HCT116 (cell line): ENCODE measurements at regions not wholly inside any gene's neighbourhood (a gene's known extent, or its start where the extent isn't known, plus 50 kb on each side); places are given as distances from the start of the nearest gene placed in this dataset.

ENCODE experiments used
- ATAC-seq: fragments of 200-7000 bp; cut with Tn5 transposase; 2 replicates; pipeline ENCODE4 v1.9.1; 2020; ENCODE audit warnings: mild to moderate bottlenecking, moderate library complexity
- BruUV-seq: library from RNA; stranded (reverse); fragments of 400-500 nt; replicated peaks from 2 replicates; lab custom pipeline; 2021; lab: Mats Ljungman, UMichigan
- CTCF ChIA-PET: fragments of 300-600 bp; sonication (Branson Sonifier 250); formaldehyde crosslinking; loops from one replicate; lab custom pipeline; 2021; ENCODE audit warnings: antibody characterized with exemption; lab: Charles Lee
- POLR2A ChIA-PET: fragments of 300-600, 350-600 bp; sonication (Branson Sonifier 250); formaldehyde crosslinking; loops from one replicate; lab custom pipeline; 2021; ENCODE audit warnings: antibody characterized with exemption; lab: Charles Lee
- RAD21 ChIA-PET, 2 experiments: fragments of 300-600 bp; sonication (Branson Sonifier 250); formaldehyde crosslinking; loops; one replicate each; lab custom pipeline; 2023; ENCODE audit warnings: low total read pairs in 2 of 2; ENCODE audit not compliant: uncharacterized antibody in 2 of 2, unreplicated experiment in 2 of 2, low non-redundant PET in 1 of 2; lab: Charles Lee
- DNase-seq: peaks from one replicate; pipeline ENCODE4 v3.0.0-alpha.2; 2010; ENCODE audit warnings: low read depth, low spot score
- H2AFZ ChIP-seq: fragments of 200-600 bp; shearing (Covaris generic), sonication (generic); 2 replicates; pipeline ENCODE4 v1.6.1; 2017; ENCODE audit warnings: low read depth, mixed run types, mixed read lengths, antibody characterized with exemption, low read length; ENCODE audit not compliant: poor library complexity, severe bottlenecking
- H3K27ac ChIP-seq: 2 replicates; pipeline ENCODE4 v1.5.1; 2012; ENCODE audit warnings: low read depth, low read length
- H3K27me3 ChIP-seq: fragments of 200-600 bp; sonication (generic); 2 replicates; pipeline ENCODE4 v1.6.1; 2016; ENCODE audit warnings: mixed run types, low read length, mixed read lengths; ENCODE audit not compliant: insufficient read depth
- H3K36me3 ChIP-seq, 2 experiments: fragments of 200-500 bp in 1 of 2; fragments of 200-600 bp in 1 of 2; sonication (Bioruptor generic) in 1 of 2; sonication (generic) in 1 of 2; 2 replicates each; pipeline versions ENCODE4 v1.5.1 to v1.6.1; 2014 to 2016; ENCODE audit warnings: low read length in 2 of 2, inconsistent platforms in 1 of 2, mixed read lengths in 1 of 2, mixed run types in 1 of 2; ENCODE audit not compliant: insufficient read depth in 2 of 2, control insufficient read depth in 1 of 2
- H3K4me1 ChIP-seq, 2 experiments: fragments of 200-600 bp in 1 of 2; sonication (generic) in 1 of 2; 2 replicates each; pipeline versions ENCODE4 v1.5.1 to v1.6.1; 2012 to 2017; ENCODE audit warnings: low read length in 2 of 2, inconsistent platforms in 1 of 2, mild to moderate bottlenecking in 1 of 2, mixed read lengths in 1 of 2, mixed run types in 1 of 2, moderate library complexity in 1 of 2; ENCODE audit not compliant: insufficient read depth in 2 of 2, control insufficient read depth in 1 of 2
- H3K4me2 ChIP-seq: fragments of 200-600 bp; sonication (generic); 2 replicates; pipeline ENCODE4 v1.6.1; 2017; ENCODE audit warnings: mixed run types, low read length, mixed read lengths
- H3K4me3 ChIP-seq, 2 experiments: fragments of 200-600 bp in 1 of 2; sonication (generic) in 1 of 2; replicated peaks in 1 of 2; 2 replicates each; pipeline ENCODE4 v1.5.1; 2011 to 2016; ENCODE audit warnings: low read length in 2 of 2, control low read depth in 1 of 2, low read depth in 1 of 2, mild to moderate bottlenecking in 1 of 2, mixed read lengths in 1 of 2, mixed run types in 1 of 2
- H3K79me2 ChIP-seq: fragments of 200-600 bp; sonication (generic); 2 replicates; pipeline ENCODE4 v1.6.1; 2017; ENCODE audit warnings: mild to moderate bottlenecking, mixed run types, low read length, moderate library complexity, mixed read lengths; ENCODE audit not compliant: insufficient read depth
- H3K9ac ChIP-seq: fragments of 200-600 bp; sonication (generic); 2 replicates; pipeline ENCODE4 v1.6.1; 2016; ENCODE audit warnings: low read length, mixed read lengths
- H3K9me2 ChIP-seq: fragments of 200-600 bp; sonication (generic), shearing (Covaris generic); 2 replicates; pipeline ENCODE4 v1.6.1; 2017; ENCODE audit warnings: mixed run types, mild to moderate bottlenecking, moderate library complexity; ENCODE audit not compliant: insufficient read depth
- H3K9me3 ChIP-seq, 2 experiments: fragments of 200-500 bp in 1 of 2; fragments of 200-600 bp in 1 of 2; sonication (Bioruptor generic) in 1 of 2; sonication (generic) in 1 of 2; 2 replicates each; pipeline ENCODE4 v1.6.1; 2014 to 2017; ENCODE audit warnings: low read length in 2 of 2, mixed read lengths in 2 of 2, inconsistent platforms in 1 of 2, low read depth in 1 of 2, mild to moderate bottlenecking in 1 of 2, mixed run types in 1 of 2, moderate library complexity in 1 of 2; ENCODE audit not compliant: control insufficient read depth in 1 of 2, insufficient read depth in 1 of 2
- H4K20me1 ChIP-seq: fragments of 200-600 bp; sonication (generic), shearing (Covaris generic); 2 replicates; pipeline ENCODE4 v1.6.1; 2017; ENCODE audit warnings: mixed run types, mild to moderate bottlenecking, moderate library complexity; ENCODE audit not compliant: insufficient read depth
- CEBPB ChIP-seq: IDR thresholded peaks from 2 replicates; pipeline ENCODE4 v1.6.1; 2012; ENCODE audit warnings: low read depth
- EGR1 ChIP-seq: IDR thresholded peaks from 2 replicates; pipeline ENCODE4 v1.6.1; 2012; ENCODE audit warnings: low read depth
- ELF1 ChIP-seq: IDR thresholded peaks from 2 replicates; pipeline ENCODE4 v1.6.1; 2012; ENCODE audit warnings: low read depth, borderline replicate concordance
- EZH2 ChIP-seq: fragments of 200-600 bp; sonication (generic); IDR thresholded peaks from 2 replicates; pipeline ENCODE4 v1.6.1; 2017; ENCODE audit warnings: antibody characterized with exemption, mixed run types
- EZH2phosphoT487 ChIP-seq: fragments of 200-600 bp; IDR thresholded peaks from 2 replicates; pipeline ENCODE4 v1.6.1; 2018; ENCODE audit warnings: antibody characterized with exemption, borderline replicate concordance
- JUND ChIP-seq: IDR thresholded peaks from 2 replicates; pipeline ENCODE4 v1.6.1; 2012
- POLR2A ChIP-seq: IDR thresholded peaks from 2 replicates; pipeline ENCODE4 v1.7.0; 2011; ENCODE audit warnings: borderline replicate concordance; ENCODE audit not compliant: insufficient read depth, insufficient read length; ENCODE audit errors: extremely low read depth
- POLR2AphosphoS5 ChIP-seq: IDR thresholded peaks from 2 replicates; pipeline ENCODE4 v1.6.1; 2011; ENCODE audit warnings: mild to moderate bottlenecking, low read depth, low read length, moderate library complexity
- SIN3A ChIP-seq: IDR thresholded peaks from 2 replicates; pipeline ENCODE4 v1.6.1; 2012; ENCODE audit warnings: low read depth
- SP1 ChIP-seq: IDR thresholded peaks from 2 replicates; pipeline ENCODE4 v1.6.1; 2012; ENCODE audit warnings: low read depth
- SRF ChIP-seq: IDR thresholded peaks from 2 replicates; pipeline ENCODE4 v1.6.1; 2012; ENCODE audit warnings: low read depth
- TCF7L2 ChIP-seq: IDR thresholded peaks from 2 replicates; pipeline ENCODE4 v1.7.0; 2011; ENCODE audit warnings: borderline replicate concordance, inconsistent platforms; ENCODE audit not compliant: insufficient read depth, insufficient read length; ENCODE audit errors: extremely low read depth
- YY1 ChIP-seq: IDR thresholded peaks from 2 replicates; pipeline ENCODE4 v1.6.1; 2011; ENCODE audit warnings: low read length, low read depth, moderate library complexity, mild to moderate bottlenecking; ENCODE audit not compliant: insufficient replicate concordance; ENCODE audit errors: extremely low read depth
- ZFX ChIP-seq: fragments of 450-650 bp; IDR thresholded peaks from 2 replicates; pipeline ENCODE4 v1.6.1; 2017
- intact Hi-C: fragments of 100-400 bp; cut with micrococcal nuclease; formaldehyde crosslinking; loops from 2 replicates; pipeline ENCODE4 v1.10.0; 2022
- TF ChIP-seq, protein P1 (sequence below): IDR thresholded peaks from 2 replicates; pipeline ENCODE4 v1.6.1; 2012
- TF ChIP-seq, protein P2 (sequence below): IDR thresholded peaks from 2 replicates; pipeline ENCODE4 v1.6.1; 2011; ENCODE audit warnings: mild to moderate bottlenecking, low read length, moderate library complexity; ENCODE audit not compliant: insufficient replicate concordance; ENCODE audit errors: extremely low read depth

DNA sequence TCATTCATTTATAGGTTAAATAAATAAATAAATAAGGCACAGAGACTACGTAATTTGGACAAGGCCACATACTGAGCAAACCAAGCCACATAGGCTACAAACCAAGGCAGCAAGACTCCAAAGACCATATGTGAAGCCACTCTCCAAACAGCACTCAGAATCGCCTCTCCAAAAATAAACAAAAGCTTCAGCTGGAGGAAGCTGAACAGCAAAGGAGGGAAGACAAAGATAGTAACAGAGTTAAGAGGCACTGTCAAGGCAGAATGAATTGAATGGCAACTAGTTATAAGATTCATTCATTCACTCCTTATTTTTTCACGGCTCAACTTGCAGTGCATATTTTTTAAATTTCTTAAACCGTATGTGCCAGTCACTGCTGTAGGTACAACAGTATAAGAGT, 200.5 kb upstream of the GRIP1 start:
- no TSS peak for BruUV-seq
- no peaks in the 10 kb centered on the region for H3K9me3 ChIP-seq
- no peaks in the 10 kb centered on the region for H3K79me2 ChIP-seq
- POLR2A ChIA-PET, result no interaction called here
- intact Hi-C loops, result no loop called here
- CTCF ChIA-PET, result no interaction called here
- H3K4me3 ChIP-seq, result no peak overlapping the region
- DNase-seq, result no peak
- no peak overlapping the region for H3K9ac ChIP-seq
- RAD21 ChIA-PET, result no interaction called here
- H4K20me1 ChIP-seq, result no peaks in the 10 kb centered on the region
- no peaks in the 10 kb centered on the region for H3K9me2 ChIP-seq
- no peaks in the 10 kb centered on the region for H3K36me3 ChIP-seq
- H2AFZ ChIP-seq, result no peak overlapping the region
- no peak overlapping the region for H3K27ac ChIP-seq
- peaks cover 66% of the 10 kb centered on the region for H3K27me3 ChIP-seq
- no peak for TF ChIP-seq TCF7L2
- TF ChIP-seq ELF1, result no peak
- TF ChIP-seq, protein P1, sequence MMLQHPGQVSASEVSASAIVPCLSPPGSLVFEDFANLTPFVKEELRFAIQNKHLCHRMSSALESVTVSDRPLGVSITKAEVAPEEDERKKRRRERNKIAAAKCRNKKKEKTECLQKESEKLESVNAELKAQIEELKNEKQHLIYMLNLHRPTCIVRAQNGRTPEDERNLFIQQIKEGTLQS, result no peak
- TF ChIP-seq POLR2AphosphoS5, result no peak
- TF ChIP-seq EZH2, result no peak
- TF ChIP-seq EGR1, result no peak
- no peak for TF ChIP-seq JUND
- TF ChIP-seq CEBPB, result no peak
- no peak for TF ChIP-seq ZFX
- ATAC-seq, result no peak
- H3K4me2 ChIP-seq, result no peak overlapping the region
- H3K4me1 ChIP-seq, result no peaks in the 10 kb centered on the region

DNA sequence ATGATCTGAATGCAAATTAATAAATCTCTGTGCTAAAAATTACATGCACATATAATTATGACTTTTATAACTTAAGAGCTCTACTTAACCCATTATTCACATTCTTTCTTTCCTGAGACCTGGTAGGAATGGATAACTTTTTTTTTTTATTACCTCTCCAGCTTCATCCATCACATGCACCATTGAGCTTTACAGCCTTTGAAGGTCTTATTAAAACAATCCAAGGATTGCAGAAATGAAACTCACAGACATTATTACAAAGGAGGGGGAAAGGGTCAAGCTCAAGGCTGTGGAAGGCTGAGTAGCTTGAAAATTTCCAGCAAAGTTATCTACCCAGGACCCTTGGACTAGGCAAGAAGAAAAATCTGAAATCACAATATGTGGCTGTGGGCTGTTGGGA, 202.5 kb upstream of the GRIP1 start:
- no peaks in the 10 kb centered on the region for H3K36me3 ChIP-seq
- ChIA-PET RAD21 (no interaction called here), POLR2A (no interaction called here), CTCF (no interaction called here)
- no peaks in the 10 kb centered on the region for H3K4me1 ChIP-seq
- BruUV-seq, result no TSS peak
- H3K27ac ChIP-seq, result no peak overlapping the region
- H3K9ac ChIP-seq, result no peak overlapping the region
- TF ChIP-seq SIN3A (no peak), CEBPB (no peak), ELF1 (no peak), POLR2A (no peak), POLR2AphosphoS5 (no peak), EZH2phosphoT487 (no peak), SP1 (no peak), SRF (no peak), TCF7L2 (no peak), YY1 (no peak), JUND (no peak), ZFX (no peak)
- TF ChIP-seq, protein P1, result no peak
- TF ChIP-seq, protein P2, sequence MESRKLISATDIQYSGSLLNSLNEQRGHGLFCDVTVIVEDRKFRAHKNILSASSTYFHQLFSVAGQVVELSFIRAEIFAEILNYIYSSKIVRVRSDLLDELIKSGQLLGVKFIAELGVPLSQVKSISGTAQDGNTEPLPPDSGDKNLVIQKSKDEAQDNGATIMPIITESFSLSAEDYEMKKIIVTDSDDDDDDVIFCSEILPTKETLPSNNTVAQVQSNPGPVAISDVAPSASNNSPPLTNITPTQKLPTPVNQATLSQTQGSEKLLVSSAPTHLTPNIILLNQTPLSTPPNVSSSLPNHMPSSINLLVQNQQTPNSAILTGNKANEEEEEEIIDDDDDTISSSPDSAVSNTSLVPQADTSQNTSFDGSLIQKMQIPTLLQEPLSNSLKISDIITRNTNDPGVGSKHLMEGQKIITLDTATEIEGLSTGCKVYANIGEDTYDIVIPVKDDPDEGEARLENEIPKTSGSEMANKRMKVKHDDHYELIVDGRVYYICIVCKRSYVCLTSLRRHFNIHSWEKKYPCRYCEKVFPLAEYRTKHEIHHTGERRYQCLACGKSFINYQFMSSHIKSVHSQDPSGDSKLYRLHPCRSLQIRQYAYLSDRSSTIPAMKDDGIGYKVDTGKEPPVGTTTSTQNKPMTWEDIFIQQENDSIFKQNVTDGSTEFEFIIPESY, result no peak
- H3K9me3 ChIP-seq, result no peaks in the 10 kb centered on the region
- H4K20me1 ChIP-seq, result no peaks in the 10 kb centered on the region
- intact Hi-C loops, result no loop called here
- H3K4me2 ChIP-seq, result no peak overlapping the region
- peaks cover 67% of the 10 kb centered on the region for H3K27me3 ChIP-seq
- no peak for DNase-seq
- no peaks in the 10 kb centered on the region for H3K9me2 ChIP-seq
- H3K79me2 ChIP-seq, result no peaks in the 10 kb centered on the region
- no peak for ATAC-seq
- no peak overlapping the region for H2AFZ ChIP-seq
- no peak overlapping the region for H3K4me3 ChIP-seq
